AG09319 (cell line): ENCODE measurements at regions not wholly inside any gene's neighbourhood (a gene's known extent, or its start where the extent isn't known, plus 50 kb on each side); places are given as distances from the start of the nearest gene placed in this dataset.

ENCODE experiments used
- DNase-seq: peaks from one replicate; pipeline ENCODE4 v3.0.0-alpha.2; 2010; ENCODE audit warnings: low read depth; ENCODE audit errors: extremely low read depth
- TF ChIP-seq, protein P1 (sequence below): IDR thresholded peaks from 2 replicates; pipeline ENCODE4 v1.5.1; 2011; ENCODE audit warnings: low read depth, mild to moderate bottlenecking, inconsistent platforms, low read length, moderate library complexity

DNA sequence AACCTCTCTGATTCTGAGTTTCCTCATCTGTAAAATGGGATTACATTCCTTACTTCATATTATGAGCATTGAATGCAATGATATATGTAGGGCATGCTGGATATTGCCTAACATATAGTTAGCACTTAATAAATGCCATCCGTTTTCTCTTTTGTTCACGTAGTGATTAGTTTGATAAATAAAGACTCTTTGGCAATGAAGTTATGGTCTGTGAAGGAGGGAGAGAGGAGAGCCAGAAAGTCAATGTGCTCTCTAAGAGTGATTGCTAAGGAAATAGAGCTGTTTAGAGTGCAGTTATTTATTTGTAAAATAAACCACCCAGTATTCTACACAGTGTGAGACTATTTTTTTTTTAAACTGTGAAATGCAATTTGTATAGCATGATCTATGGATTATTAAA lies 207.9 kb upstream of the E2F8 start:
- no peak for DNase-seq
- TF ChIP-seq, protein P1, sequence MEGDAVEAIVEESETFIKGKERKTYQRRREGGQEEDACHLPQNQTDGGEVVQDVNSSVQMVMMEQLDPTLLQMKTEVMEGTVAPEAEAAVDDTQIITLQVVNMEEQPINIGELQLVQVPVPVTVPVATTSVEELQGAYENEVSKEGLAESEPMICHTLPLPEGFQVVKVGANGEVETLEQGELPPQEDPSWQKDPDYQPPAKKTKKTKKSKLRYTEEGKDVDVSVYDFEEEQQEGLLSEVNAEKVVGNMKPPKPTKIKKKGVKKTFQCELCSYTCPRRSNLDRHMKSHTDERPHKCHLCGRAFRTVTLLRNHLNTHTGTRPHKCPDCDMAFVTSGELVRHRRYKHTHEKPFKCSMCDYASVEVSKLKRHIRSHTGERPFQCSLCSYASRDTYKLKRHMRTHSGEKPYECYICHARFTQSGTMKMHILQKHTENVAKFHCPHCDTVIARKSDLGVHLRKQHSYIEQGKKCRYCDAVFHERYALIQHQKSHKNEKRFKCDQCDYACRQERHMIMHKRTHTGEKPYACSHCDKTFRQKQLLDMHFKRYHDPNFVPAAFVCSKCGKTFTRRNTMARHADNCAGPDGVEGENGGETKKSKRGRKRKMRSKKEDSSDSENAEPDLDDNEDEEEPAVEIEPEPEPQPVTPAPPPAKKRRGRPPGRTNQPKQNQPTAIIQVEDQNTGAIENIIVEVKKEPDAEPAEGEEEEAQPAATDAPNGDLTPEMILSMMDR = no peak

DNA sequence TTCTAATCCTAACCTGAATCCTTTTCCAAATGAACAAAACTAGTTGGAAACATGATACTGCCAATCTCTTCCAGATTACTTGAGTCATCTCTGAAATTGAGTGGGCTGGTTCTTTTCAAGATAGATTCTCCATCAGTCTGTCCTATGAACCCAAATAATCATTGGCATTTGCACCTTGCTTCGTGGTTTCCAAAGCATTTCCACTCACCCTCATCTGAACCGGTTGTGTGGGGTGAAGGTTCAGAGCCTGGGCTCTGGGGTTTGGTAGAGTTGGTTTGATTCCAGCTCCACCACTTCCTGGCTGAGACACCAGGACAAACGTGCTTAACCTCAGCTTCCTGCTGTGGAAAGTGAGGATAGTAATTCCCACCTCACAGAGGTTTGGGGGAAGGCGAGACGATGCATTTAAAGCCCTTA lies 206.4 kb upstream of the E2F8 start:
- no peak for DNase-seq
- TF ChIP-seq, protein P1 = no peak

DNA sequence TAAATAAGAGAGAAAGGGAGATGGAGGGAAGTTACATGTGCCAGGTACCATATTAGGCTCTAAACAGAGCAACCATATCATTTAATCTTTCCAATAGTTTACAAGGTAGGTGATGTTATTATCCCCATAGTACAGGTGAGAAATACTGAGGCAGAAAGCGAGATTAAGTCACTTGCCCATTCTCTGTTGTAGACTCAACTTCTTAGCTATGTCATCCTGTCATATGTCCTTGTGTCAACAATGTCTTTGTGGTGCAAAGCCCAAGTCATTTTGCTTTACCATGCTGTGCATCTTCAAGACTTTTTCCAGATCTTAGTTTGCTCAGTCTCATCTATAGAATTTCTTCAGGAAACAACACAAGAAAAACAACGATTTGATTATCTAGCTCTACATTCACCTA lies 205.0 kb upstream of the E2F8 start:
- no peak for DNase-seq
- TF ChIP-seq, protein P1 = no peak

DNA sequence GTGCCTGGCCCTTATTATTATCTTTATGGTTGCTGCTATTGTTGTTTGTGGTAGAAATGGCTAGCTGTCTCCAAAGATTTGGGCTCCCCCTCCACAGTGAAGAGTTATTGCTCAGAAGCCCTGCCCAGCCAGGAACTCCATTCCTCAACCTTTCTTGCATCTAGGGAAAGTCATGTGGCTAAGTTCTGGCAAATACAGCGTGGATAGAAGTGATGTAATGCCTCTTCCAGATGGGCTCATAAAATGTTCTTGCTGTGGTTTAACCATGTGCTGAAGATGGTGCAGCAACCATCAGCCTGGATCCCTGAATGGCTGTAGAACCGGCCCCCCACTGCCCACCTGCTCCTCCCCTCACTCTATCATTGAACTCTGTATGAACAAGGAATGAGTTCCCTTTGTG lies 203.5 kb upstream of the E2F8 start:
- no peak for DNase-seq
- TF ChIP-seq, protein P1 = no peak

DNA sequence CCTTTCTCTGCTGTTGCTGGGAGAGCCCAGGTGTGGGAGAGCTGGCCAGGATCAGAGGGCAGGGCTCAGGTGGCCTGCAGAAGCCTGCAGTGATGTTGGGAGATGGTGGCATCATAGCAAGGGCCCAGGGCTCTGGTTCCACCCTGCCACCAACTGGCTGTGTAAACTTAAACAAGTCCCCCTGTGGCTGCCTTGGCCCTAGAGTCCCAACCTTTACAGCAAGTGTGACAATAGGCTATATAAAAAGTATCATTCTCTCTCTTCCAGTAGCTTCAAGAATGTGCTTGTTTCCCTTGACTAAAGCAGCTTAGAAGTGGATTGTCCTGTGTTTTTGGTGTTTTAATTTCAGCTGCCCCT lies 201.8 kb upstream of the E2F8 start:
- no peak for DNase-seq
- TF ChIP-seq, protein P1 = no peak

DNA sequence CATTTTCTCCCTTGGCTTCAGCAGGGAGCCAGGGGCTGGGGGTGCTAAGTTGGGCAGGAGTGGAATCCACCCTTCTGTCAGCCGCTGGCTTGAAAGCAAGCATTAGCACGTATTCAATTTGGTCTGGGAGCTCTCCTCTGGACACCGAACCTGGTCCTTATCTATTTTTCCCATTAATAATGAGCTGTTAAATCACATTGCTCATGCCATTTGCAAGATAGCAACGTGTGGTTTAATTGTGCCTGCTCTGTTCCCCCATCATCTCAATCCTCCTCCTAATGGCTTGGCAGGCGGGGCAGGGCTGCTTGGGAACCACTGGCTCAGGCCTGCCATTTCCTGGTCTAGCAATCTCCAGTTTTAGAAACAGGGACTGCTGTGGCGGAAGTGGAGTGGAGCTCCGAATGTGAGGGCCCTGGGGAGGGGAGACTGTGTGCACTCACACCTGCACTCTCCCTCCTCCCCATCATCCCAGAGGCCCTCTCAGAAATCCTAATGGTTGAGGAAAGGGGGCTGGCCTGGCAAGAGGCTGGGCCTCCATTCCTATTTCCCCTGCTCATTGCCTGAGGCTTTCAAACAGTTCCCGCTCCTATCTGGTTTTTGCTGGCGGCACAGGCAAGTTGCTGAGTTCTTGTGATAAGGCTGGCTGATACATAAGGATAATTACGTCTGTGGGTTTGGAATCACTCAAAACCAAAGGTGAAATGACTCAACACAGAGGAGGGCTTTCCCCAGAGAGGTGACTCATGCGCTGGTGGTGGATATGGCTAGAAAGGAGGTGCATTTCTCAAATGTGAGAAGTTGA lies 201.2 kb upstream of the E2F8 start:
- TF ChIP-seq, protein P1 = no peak
- peak; percentile 67 for DNase-seq

DNA sequence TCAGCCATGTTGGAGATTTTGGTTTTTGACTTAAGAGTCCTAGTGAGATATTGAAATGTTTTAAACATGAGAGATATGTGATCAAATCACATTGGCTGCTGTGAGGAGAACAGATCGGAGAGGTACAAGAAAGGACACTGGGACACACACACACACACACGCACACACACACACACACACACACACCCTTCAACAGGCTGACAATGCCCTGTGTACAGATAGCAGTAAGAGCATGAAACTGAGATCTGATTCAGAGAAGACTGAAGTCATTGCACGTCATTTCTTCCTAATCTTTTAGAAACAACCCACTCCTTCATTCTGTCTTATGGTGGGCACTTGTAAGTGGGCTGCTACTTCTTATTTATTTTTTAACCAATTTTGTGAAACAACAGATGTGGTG lies 200.5 kb upstream of the E2F8 start:
- TF ChIP-seq, protein P1 = no peak
- no peak for DNase-seq
